NCI-H146 (cell line): ENCODE measurements at regions not wholly inside any gene's neighbourhood (a gene's known extent, or its start where the extent isn't known, plus 50 kb on each side); places are given as distances from the start of the nearest gene placed in this dataset.
"Not testable (repeated sequence)": the region's sequence is repeated elsewhere in the genome, so short reads cannot be mapped to it uniquely, and the experiment has no call there.

Source experiments
- DNase-seq: peaks from one replicate; lab custom pipeline; 2025; lab: John Stamatoyannopoulos, UW

DNA sequence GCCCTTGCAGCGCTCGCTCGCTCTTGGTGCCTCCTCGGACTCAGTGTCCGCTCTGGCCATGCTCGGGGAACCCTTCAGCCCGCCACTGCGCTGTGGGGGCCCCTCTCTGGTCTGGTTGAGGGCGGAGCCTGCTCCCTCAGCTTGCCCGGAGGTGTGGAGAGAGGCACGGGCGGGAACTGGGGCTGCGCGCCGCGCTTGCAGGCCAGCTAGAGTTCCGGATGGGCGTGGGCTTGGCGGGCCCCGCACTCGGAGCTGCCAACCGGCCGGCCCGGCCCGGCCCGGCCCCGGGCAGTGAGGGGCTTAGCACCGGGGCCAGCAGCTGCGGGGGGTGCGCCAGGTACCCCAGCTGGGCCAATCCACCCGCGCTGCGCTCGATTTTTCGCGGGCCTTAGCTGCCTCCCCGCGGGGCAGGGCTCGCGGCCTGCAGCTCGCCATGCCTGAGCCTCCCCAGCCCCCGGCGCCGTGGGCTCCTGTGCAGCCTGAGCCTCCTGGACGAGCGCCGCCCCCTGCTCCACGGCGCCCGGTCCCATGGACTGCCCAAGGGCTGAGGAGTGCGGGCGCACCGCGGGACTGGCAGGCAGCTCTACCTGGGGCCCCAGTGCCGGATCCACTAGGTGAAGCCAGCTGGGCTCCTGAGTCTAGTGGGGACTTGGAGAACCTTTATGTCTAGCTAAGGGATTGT lies 217.0 kb upstream of the PKN2 start:
- DNase-seq: no peak

DNA sequence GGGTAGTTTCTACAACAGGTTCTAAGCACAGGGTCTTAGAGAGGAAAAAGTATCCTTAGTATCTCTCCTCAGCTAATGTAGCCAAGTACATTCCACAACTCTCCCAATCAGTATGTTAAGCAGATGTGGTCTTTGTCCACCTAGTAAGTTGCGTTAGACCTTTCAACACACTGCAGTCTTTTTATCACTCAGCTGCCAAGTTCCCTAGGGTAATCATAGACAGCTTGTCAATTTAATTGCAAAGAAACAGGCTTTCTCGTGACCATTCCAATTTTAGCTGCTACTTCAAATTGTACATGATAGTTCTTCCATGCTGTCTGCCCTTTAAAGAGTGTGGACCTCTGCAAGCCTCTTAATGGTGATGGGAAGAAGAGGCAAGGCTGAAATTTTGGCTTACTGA lies 211.8 kb upstream of the PKN2 start:
- no peak for DNase-seq

DNA sequence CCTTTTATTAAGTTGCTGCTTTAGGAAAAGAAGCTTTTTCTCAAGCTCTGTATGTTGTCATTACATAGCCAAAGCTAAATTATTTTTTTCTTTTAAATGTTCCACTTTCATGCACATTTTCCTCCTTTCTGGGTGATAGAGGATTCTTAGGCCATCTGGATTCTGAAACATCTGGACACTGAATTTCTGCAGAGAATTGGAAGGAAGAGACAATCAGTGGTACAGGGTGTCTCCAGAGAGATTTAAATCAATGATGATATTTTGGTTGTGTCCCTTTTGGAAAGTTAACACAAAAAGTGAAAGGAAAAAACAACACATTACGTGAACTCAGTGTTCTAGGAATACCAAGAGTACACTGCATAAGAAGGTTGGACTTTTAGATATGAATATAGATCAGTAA lies 211.4 kb upstream of the PKN2 start:
- DNase-seq: no peak

DNA sequence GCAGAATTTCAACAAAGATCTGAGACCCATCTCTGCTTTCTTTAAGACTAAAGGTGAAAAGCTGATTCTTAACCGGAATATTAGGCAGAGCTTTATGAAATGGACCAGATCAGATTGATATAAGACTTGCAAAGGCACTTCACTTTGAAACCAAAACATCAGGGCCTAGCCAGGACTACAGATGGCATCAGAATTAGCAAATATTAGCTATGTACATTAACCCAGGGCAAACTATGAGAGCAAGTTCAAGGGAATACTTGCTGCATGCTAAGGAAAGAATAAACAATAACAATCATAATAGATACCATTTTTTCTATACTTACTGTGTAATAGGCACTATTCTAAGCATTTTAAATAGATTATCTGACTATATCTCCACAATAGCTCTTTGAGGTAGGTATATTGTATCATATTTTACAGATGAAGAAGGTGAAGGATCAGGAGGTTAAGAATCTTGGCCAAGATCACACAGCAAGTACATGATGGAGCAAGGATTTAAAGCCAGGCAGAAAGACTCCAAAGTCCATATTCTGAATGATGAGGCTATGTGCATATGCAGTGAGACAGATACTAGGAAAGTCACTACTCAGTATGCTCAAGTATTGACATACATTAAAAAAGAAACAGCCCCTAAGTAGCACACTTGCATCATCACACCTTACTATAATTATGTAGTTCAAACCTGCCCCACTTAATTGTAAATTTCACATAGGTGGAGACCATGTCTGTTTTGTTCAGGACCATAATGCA lies 209.3 kb upstream of the PKN2 start:
- DNase-seq: no peak

DNA sequence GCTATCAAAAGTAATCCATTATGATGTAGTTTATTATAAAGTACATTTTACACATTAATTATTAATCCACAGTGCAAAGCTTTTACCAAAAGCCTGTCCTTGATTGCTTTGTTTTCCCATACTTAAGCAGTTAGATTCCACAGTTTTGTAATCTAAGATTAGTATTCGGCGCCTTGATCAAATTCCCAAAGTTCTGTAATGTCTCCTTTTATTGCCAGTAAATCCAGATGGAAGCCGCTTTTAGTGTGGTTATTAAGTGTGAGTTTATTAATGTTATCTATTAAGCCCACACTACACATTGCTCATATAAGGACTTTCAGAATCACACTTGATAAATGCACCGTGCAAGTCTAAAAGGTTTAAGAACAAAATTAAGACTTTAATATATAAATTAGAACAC lies 199.2 kb upstream of the PKN2 start:
- DNase-seq: no peak

DNA sequence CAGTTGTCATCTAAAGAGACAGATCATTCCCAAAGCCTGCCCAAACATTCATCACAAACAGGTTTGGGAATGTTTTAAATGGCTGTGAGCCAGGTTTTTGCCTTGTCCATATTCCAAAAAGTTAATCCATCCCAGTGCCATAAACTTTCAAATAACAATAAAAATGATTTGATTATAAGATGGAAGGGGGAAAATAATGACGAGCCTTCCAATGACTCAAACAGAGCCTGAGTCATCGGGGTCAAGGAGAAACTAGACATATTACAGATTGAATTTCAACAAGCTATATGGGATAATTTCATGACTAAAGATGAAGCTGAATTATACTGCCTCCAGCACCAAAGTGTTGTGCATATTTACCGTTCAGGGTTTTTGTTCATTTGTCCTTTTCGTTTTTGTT lies 195.8 kb upstream of the PKN2 start:
- no peak for DNase-seq

DNA sequence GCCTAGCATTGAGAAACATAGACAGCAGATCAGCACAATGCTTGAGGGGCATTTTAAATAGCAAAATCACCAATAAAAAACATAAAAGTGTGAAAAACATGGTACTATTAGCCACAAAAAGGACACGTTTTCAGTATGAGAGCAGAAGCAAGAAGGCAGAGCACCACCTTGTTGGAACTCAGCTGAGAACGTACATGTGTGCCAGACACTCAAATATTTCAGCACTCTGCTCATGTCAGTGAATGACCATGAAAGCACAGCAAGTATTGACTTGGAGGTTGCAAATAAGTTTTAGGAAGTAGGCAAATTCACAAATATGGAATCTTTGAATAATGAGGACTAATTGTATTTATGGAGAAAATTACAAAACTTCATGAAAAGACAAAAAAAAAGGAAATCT lies 193.4 kb upstream of the PKN2 start:
- no peak for DNase-seq

DNA sequence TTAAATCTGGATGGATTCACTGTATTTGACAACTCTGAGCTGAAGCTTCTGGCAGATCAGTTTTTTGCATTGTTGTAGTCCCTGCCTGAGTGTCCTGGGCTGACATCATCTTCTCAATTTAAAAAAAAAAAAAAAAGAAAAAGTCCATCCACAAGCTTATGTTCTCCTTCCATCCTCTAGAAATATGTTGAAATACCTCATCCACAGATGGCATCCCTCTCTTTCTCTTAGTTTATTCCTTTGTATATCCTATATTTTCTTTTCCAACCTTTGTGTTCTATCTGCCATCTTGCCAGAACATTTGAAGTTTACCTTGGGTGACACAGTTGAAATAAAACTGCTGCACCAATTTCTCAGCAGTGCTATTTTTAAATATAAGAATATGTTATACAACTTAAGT lies 184.4 kb upstream of the PKN2 start:
- DNase-seq: no peak

DNA sequence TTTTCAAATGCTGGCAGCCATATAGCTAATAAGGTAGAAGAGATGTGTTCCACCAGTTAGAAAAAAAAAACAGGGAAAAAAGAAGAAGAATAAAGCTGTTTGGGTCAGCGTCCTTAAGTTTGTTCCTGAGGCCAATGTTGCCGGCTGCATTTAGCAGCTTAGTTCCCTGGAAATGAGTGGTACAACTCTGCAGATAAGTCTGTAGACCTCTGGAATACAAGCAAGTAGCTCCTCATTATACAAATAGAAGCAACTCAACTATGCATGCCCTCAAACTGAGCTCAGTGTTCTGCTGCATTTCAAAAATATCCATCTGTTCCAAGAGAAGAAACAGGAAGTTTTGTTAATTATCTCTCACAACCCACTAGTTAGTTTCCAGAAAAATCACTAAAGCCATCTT lies 181.2 kb upstream of the PKN2 start:
- no peak for DNase-seq

DNA sequence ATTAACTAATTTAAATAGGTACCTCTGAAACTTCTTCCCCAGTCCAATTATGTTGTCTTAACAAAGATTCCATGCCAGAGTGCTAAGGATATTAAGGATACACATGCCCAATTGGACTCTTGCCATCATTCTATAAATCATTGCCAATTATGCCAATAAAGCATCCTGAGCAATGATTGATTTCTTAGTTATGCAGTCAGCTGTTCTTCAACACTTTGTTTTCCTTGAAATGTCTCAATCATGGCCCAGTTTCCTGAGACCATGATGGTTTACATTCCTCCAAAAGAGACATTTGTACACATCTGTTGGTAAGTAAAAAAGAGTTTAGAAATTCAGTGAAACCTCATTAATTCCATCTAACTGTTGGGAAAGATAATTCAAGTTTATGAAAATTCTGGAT lies 180.4 kb upstream of the PKN2 start:
- no peak for DNase-seq

DNA sequence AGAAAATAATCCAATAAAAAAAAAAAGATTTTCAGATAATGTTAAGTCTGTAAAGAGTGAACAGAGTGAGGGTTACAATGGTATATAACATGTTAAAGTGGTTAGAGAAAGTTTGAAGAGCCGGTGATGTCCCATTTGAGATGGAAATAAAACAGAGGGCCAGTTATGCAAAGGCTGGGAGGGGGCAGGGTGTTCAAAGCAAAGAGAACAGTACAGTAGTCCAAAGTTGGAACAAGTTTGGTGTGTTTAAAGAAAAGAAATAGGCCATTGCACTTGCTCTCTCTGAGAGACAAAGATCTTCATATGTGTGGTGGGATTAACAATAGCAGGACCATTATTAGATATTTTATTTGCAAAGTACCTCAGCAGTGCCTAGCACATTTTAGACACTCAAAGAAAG lies 179.5 kb upstream of the PKN2 start:
- no peak for DNase-seq

DNA sequence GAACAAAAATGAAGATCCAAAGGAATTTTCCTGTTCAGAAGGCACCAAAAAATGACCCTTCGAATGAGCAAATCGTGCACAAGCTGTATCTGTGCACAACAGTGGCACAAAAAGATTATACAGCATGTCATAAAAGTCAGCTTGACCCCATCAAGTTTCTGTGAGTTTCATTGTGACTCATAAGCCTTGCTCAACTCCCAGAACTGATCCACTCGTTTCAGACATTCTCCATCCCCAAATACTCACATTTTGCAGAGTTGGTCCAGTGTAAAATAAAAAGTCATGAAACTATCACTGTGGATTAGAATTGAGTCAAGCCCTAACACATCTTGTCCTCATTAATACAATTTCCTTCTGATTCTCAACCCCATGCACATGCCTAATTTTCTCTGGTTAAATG lies 174.7 kb upstream of the PKN2 start:
- no peak for DNase-seq

DNA sequence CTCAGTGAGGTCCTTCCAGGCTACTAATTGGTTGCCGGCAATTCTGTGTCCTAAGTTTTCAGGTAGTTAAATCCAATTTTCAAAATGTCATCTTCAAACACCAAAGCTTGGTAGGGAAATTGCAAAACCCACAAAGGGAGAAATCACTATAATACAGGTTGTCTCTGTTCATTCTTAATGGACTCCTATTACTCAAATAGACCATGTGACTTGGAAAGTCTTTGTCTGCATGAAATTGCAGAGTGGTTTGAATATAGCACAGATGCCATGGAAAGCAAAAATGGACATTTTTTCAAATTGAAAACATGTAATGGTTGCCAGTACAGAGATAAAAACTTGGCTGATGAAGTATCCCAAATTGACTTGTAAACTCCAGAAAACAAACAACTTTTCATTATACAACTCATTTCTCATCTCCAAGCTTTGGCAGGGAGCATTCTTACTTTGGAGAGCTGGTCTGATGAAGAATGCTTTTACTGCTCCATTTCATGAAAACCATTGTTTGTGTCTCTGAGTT lies 169.5 kb upstream of the PKN2 start:
- DNase-seq: no peak

DNA sequence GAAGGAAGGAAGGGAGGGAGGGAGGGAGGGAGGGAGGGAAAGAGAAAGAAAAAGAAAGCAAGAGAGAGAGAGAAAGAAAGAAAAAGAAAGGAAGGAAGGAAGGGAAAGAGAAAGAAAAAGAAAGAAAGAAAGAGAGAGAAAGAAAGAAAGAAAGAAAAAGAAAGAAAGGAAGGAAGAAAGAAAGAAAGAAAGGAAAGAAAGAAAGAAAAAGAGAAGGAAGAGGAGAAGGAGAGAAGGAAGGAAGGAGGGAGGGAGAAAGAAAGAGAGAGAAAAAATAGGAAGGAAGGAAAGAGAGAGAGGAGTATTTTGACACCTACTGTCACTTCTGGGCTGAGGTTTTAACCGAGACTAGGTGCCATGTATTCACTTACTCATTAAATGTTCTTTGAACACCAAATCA lies 166.6 kb upstream of the PKN2 start:
- DNase-seq: not testable (repeated sequence)

DNA sequence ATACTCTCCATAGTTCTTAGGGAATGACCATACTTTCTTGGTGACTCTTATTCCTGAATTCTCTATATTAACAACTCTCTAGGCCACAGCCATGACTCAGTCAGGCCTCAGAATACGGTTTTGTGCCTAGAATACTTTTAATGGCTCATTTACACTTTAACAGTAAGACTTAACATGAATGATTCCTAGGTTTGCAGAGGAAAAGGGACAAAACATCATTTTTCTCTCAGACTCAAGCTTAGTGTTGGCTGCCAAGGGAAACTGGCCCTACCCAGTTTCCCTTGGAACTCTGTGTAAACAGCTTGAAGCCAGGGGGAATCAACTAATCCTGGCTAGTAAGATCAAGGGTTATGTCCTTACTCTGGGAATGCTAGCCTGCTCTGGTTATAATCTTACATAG lies 164.9 kb upstream of the PKN2 start:
- DNase-seq: no peak

DNA sequence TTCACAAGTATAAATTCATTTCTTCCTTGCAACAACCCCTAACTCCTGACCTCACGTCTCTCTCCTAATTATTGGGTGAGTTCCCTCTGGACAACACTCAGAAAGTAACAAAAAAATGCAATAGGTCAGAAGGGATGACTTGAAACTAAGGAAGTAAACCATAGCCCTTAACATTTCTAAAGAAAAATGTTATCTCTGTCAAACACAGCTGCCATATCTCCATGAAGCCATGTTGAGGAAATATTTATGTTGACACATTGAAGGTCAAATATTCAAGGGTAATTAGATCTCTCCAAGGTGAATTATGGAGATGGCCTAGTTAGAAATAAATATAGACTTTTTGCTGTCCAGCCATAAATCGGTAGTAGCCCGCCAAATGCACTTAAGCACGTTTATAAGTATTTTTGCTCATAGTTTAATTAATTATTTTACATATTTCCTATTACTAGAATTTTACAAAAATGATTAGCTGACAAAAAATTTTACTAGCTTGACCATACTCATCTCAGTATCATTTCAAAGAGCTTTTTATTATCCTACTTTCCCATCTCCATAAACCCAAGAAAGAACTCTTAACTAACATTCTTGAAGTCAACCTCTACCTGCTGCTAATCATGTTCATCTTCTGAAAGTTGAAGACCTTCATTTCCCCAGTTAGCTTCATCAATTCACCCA lies 160.1 kb upstream of the PKN2 start:
- DNase-seq: no peak

DNA sequence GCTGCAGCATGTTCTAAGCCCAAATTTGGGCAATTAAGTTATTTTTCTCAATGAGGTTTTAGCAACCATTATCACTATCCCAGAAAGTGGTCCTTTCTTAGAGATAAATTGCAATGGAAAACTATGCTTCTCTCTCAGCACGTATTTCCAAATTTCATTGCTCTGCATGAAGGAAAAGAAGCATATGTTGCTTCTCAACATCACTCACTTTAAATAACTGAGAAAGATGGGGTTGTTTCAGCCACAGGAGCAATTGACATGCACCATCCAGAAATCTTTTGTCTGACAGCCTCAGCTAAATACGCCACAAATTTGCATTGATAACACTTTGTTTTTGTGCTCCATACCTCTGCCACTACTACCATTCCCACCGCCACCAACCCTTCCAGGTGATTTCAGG lies 157.6 kb upstream of the PKN2 start:
- no peak for DNase-seq

DNA sequence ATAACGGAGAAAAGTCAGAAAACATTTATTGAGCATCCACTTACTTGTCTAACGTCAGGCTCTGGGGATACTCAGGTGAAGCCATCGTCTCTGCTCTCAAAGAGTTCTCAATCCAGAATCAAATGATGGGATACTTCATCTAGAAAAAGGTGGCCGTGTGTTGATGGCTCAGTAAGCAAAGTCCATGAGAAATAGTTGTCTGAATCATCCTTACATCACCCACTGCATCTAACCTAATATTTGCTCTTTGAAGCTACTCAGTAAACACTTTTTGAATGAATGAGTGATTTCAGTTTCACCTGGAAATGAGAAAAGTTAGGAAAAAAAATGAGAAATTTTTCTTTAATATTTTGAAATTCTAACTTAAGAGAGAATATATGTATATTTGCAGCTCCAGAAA lies 155.3 kb upstream of the PKN2 start:
- DNase-seq: no peak

DNA sequence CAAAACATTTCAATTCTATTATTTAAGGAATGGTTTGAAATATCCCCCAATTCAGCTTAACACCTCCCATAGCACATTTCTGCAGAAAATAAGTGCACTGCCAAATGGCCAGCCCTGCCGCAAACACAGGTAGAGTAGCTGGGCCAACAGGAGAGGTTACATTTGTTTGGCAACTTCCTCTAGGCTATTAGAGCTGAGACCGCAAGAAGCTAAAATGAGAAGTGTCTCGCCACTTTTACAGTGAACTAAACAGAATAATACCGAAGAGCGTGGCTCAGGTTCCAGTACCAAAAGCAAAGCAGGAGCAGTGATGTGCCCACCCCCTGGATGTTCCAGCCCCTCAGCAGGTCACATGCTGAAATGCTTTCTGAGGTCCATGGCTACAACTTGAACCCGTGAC lies 154.5 kb upstream of the PKN2 start:
- no peak for DNase-seq

DNA sequence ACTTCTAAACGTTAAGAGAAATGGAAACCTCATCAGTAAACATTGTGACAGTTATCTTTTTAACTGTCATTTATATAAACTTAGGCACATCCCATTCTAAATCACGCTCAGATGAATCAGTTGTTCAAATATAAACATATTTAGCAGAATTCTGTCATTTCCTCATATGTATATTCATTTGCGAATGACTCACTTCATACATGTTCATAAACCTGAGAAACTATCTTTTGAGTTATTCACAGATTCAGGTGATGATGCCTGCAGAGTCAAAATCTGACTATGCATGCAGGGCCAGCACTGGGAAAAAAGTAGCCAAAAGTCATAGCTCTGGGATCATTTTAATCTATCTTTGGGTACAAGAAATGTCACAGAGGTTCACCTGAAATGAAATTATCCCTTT lies 153.8 kb upstream of the PKN2 start:
- no peak for DNase-seq

DNA sequence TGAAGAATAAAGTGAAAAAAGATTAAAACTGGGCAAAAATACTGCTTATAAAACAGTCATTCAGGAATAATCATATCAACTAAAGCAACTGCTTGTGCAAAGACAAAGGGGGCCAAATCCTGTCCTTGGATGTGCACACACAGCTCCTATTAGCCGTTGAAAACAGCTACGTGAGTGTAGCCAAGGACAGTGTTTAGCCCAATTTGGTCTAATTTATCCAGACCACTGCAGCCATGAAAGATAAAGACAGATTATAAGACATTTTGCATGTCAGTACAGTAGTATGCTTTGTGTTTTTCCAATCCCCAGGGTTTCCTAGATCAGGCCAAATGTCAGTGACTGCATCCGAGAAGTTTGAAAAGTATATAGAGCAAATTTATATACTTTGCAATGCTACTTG lies 146.3 kb upstream of the PKN2 start:
- no peak for DNase-seq

DNA sequence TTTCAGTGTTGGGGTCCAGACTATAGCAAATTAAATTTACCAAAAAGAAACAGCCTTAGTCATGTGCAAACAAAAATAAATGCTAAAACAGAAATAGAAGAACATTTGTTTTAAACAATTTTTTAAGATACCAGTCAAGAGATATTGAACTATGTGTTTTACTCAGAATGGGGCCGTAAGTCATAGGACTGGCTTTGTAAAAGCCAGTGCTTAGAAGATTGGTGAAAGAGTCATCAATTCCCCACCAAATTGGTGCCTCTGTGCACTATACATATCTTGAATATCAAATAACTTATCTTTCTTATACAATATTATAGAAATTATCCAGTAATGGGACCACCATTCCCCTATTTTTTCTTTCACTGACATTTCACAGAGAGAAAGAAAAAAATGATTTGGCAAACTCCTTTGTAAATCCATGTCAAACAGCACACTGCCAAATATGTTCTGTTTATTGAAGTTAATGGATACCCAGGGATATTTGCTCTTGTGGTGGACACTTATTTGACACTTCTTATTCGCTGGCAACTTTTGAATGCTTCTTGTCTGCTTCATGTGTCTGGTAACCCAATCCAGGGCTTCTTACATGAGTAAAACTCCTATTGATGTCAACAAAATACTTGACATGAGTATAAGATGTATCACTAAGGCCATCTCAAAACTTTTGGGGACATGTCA lies 145.7 kb upstream of the PKN2 start:
- DNase-seq: no peak

DNA sequence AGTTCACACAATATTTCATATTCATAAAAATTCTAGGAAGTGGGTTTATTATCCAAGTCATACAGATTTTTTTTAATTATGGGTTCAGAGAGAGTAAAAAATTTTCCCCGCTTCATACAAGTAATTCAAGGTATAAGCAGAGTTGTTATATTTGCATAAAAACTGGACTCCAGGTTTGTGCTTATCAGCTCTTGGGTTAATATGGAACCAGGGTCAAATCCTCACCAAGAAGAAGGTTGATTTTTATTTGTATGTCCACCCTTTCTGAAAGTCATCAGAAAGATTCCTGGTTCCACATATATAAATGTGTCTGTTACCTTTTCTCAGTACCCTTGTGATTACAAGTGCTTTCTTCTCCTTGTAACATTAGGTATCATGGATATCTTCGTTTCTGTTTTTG lies 143.8 kb upstream of the PKN2 start:
- DNase-seq: no peak
